ENCODE measurements at regions not wholly inside any gene's neighbourhood (a gene's known extent, or its start where the extent isn't known, plus 50 kb on each side); places are given as distances from the start of the nearest gene placed in this dataset.

DNA sequence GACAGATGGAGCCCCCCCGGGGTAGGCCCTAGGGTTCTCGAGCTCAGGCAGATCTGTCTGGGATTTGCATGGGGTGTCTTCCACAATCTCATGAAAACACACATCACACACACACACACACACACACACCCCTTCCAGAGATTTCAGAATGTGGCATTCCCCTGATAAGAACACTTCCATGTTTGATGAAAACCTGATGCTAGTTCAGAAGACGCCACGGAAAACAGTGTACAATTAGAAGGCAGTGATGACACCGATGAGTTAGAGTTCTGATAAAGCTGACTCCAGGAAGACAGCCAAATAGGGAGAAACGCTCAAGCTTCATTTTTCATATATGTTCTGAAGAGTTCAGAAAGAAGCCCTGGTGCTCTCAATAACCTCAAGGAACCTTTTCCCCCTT is 438.7 kb upstream of the JARID2 start:
- TF ChIP-seq SIN3A (IDR thresholded peaks at IDR 0.05; ENCODE audit: borderline replicate concordance, insufficient read depth, low read length) (no peak), FOXP2 (optimal IDR thresholded peaks at IDR 0.05; ENCODE audit: borderline replicate concordance, extremely low read depth, extremely low read length, insufficient read depth) (no peak), POLR2AphosphoS5 (IDR thresholded peaks at IDR 0.05; ENCODE audit: low read depth, low read length) (no peak), TAF1 (IDR thresholded peaks at IDR 0.05; ENCODE audit: borderline replicate concordance, insufficient read depth, low read length) (no peak), REST (IDR thresholded peaks at IDR 0.05; ENCODE audit: insufficient read depth in 1 of 2, low read depth in 2 of 2, low read length in 2 of 2) (no peak)
